Dermis microvascular lymphatic vessel endothelial cell (primary cell): ENCODE measurements at regions not wholly inside any gene's neighbourhood (a gene's known extent, or its start where the extent isn't known, plus 50 kb on each side); places are given as distances from the start of the nearest gene placed in this dataset.
"Not testable (repeated sequence)": the region's sequence is repeated elsewhere in the genome, so short reads cannot be mapped to it uniquely, and the experiment has no call there.

Experiments used
- DNase-seq, 2 donors: peaks; one replicate each; pipeline versions ENCODE4 v3.0.0 to v3.0.0-alpha.2; 2010; ENCODE audit warnings: low read depth in 2 of 2

DNA sequence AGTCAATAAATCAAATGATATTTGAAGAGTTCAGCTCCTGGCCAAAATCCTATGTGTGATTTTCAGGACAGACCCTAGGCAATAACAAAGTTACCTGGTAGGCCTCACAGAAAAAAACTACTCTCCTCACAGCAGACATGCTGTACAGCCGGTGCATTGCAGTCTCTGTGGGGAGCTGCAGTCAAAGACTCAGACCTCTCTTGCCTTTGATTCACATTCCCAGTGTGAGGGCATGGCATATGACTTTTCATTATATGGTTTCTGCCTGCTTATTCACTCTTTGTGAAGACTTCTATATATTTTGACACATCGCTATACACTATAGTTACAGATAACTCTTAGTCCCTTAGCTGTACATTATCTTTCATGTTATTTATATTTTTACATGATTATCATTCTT is 2684.3 kb upstream of the PCDH20 start:
- DNase-seq: no peak

GRCh38 chr13:64090311-64090710 is 2674.7 kb upstream of the PCDH20 start:
- no peak for DNase-seq

DNA sequence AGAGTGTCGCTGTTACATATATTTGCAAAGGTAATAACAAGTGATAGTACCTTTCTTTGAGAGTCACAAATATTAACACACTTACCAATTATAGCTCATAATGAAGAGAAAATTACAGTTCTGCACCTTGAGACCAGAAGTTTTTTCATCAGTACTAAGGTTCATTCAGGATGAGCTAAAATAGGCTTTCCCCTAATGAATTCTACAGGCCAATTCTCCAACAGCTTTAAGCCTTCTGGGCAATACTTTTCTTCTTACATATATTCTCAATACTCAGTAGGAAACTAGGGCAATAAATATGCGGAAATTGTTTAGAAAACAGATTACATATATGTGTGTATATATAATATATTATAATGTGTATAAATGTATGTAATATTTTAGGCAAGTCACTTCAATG is 2672.8 kb upstream of the PCDH20 start:
- no peak for DNase-seq

GRCh38 chr13:64087624-64088023 is 2672.0 kb upstream of the PCDH20 start:
- no peak for DNase-seq

- DNase-seq: no peak
These were observed 2668.2 kb upstream of the PCDH20 start for GRCh38 chr13:64083811-64084210.

DNA sequence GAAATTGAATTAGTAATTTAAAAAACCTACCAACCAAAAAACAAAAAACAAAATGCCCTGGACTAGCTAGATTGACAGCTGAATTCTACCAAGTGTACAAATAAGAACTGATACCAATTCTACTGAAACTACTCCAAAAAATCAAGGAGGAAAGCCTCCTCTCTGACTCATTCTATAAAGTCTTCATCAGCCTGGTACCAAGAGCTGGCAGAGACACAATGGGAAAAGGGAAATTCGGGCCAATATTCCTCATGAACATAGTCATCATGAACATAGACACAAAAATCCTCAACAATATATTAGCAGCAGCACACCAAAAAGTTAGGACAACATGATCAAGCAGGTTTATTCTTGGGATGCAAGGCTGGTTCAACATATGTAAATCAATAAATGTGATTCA is 2667.7 kb upstream of the PCDH20 start:
- DNase-seq: no peak

DNA sequence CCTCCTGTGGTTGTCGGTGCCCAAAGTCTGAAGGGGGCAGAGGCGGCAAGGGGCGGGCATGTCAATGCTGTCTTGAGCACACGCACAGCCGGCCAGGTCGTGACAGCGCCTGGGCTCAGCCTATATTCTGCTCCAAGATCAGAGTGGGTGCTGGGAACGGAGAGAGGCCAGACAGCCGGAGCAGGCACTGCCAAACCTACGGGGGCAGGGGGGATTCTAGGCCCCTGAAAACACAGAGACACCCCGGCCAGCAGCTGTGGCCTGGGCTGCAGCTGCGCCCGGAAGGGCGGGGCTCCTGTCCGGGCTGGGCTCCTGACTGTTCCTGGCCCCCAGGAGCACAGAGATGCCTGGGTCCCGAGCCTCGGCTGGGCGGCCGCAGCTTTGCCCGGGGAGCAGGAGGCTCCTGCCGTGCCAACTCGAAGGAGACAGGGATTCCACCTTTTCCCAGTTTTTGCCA is 2662.9 kb upstream of the PCDH20 start:
- DNase-seq: no peak

GRCh38 chr13:64078025-64078424 is 2662.4 kb upstream of the PCDH20 start:
- no peak for DNase-seq

DNA sequence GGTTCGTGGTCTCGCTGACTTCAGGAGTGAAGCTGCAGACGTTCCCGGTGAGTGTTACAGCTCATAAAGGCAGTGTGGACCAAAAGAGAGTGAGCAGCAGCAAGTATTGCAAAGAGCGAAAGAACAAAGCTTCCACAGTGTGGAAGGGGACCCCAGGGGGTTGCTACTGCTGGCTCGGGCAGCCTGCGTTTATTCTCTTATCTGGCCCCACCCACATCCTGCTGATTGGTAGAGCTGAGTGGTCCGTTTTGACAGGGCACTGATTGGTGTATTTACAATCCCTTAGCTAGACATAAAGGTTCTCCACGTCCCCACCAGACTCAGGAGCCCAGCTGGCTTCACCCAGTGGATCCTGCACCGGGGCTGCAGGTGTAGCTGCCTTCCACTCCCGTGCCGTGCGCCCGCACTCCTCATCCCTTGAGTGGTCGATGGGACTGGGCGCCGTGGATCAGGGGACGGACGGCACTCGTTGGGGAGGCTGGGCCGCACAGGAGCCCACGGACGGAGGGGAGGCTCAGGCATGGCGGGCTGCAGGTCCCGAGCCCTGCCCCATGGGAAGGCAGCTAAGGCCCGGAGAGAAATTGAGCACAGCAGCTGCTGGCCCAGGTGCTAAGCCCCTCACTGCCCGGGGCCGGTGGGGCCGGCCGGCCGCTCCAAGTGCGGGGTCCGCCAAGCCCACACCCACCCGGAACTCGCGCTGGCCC is 2661.6 kb upstream of the PCDH20 start:
- not testable (repeated sequence) for DNase-seq

DNA sequence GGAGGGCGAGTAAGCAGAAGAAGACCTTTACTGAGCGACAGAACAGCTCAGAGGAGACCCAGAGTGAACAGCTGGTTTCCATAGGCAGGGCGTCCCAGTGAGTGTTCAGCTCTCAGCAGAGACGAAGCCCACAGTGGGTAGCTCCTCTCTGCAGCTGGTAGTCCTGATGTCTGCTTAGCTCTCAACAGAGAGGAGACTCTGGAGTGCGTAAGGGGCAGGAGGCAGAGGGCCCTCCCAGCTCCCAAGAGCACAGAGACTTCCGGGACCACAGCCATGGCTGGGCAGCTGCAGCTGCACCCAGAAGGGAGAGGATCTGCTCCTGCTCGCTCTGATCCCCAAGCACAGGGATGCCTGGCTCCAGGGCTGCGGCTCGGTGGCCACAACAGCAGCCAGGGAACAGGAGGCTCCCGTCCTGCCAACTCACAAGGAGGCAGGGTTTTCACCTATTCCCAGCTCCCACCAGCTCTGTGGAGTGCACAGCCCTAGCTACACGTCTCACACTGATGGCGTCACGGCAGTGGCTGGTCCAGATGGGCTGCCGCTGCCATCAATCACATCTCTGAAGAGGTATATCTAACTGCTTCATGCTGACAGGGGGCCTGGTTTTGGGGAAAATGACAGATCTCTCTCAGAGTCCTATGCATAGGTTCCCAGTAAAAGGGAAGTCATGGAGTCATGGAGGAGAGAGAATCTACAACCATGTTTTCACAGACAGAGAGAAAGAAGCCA is 2660.1 kb upstream of the PCDH20 start:
- DNase-seq: no peak

GRCh38 chr13:64074971-64075474 is 2659.4 kb upstream of the PCDH20 start:
- DNase-seq: no peak

DNA sequence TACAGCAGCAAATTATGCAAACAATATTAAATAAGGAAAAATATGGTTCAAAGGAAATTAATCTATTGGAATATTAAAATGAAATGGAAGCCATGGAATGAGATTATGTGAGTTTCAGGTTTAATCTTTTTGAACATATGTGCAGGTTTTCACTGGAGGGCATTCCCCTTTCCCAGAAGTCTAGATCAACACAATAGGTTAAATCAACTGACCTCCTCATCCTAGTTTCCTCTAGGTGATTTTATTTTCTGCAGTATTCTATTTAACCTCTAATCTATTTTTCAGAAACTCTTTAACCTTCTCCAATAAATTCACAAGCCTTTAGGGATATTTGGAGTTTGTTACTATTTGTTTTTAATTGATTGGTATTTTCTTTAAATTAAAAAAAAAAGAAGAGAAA is 2657.6 kb upstream of the PCDH20 start:
- DNase-seq: no peak

- no peak for DNase-seq
These were observed 2655.7 kb upstream of the PCDH20 start for GRCh38 chr13:64071352-64071751.

DNA sequence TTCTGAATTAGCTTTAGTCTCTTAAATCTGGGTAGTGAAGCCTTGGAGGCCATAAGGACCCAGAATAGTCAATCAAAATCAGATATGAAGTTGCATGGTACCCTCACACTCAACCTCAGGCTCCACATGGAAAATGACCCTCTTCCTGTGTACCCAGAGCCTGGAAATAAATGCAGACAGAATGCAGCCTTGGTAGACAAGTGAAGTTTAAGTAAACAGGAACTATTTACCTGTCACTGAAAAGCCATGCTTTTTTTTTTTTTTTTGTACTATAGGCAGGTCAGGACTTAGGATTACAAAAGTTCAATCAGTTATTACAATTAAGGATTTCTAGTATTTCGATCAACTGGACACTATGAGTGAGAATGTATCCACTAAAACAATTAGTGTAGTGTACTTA is 2654.2 kb upstream of the PCDH20 start:
- DNase-seq: no peak

DNA sequence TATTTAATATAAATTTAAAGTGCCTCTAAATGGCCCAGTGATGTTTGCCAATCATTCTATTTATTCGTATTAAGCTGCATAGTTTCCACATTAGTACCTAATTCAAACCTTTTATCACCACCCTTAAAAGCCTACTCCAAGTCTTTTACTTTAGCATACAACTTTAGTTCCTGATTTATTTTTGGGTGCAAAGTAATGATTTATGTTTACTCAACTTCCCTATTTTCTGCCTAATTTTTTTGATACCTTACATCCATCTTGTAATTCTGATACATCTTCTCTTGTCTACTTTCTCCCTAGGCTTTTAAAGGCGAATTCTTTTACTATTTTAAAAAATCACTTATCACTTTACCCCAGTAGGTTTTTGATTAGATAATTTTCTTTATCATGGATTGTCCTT is 2651.1 kb upstream of the PCDH20 start:
- no peak for DNase-seq

GRCh38 chr13:64061649-64062048 is 2646.0 kb upstream of the PCDH20 start:
- no peak for DNase-seq

- DNase-seq: no peak
These were observed 2641.8 kb upstream of the PCDH20 start for GRCh38 chr13:64057372-64058020.

DNA sequence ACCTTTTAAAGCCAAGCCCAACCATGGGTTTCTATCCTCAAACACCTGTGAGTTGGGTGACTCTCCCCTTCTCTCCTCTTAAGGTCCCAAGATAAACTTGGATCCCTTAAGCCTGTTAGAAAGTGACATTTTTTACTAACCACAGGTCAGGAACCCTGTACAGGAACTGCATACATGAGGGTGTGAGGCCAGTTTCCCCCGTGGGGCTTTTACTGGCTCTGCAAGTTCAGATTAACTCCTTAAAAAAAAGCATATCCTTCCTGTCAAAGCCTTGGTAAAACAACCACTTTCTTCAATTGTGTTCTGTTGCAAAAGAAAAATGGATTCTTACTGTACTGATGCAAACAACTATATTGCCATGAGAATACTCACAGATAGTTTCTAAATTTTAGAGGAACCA is 2638.7 kb upstream of the PCDH20 start:
- no peak for DNase-seq

GRCh38 chr13:64052521-64052920 is 2636.9 kb upstream of the PCDH20 start:
- DNase-seq: no peak

DNA sequence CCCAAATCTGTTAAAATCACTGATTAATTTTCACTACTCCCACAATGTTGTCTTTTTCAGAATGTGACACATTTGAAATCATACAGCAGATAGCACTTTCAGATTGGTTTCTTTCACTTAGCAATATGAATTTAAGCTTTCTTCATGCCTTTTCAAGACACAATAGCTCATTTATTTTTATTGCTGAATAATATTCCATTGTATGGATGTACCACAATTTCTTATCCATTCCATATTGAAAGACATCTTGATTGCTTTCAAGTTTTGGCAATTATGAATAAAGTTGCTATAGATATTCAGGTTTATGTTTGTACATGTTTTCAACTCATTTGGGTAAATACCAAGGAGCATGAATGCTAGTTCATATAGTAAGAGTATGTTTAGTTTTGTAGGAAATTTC is 2635.6 kb upstream of the PCDH20 start:
- DNase-seq: no peak

DNA sequence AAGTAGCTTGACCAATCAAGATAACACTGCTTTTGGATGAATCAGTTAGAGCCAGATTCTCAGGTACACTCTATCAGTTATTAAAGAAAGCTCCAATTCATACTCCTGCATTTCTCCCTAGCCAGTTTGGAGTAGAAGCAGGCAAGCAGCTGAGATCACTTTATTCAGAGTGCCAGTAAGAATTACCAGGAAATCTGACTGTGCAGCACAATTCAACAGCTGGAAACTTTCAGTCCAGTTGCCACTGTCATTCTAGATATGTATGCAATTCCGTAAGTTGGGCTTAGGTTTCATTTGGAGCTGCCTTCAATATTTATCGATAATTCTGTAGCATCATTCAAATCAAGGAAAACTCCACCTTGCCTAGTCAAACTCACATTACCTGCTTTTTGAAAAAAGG is 2625.6 kb upstream of the PCDH20 start:
- DNase-seq: no peak

- DNase-seq: no peak
These were observed 2618.3 kb upstream of the PCDH20 start for GRCh38 chr13:64033921-64034320.
